ENCODE measurements at regions not wholly inside any gene's neighbourhood (a gene's known extent, or its start where the extent isn't known, plus 50 kb on each side); places are given as distances from the start of the nearest gene placed in this dataset.
"Not testable (repeated sequence)": the region's sequence is repeated elsewhere in the genome, so short reads cannot be mapped to it uniquely, and the experiment has no call there.

DNA sequence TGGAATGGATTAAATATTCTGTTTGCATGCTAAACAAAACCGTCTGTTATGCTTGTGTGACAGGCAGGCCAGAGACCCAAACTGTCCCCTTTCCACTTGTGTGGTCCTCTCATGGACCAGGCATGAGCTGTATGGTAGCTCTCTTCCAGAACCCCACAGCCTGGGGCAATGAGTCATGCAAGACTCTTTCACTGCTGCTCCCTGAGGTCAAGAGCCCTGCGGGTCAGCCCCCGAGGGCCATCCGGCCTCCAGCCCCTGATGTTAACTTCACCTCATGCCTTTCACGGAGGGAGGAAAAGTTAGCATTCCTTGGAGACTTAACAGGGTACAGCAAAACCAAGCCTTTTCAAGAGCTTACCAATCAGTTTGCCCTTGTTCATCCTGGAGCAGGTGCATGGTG, 239.1 kb upstream of the DIO3 start:
- no peak for DNase-seq (ENCODE audit: low read depth in 2 of 2)

DNA sequence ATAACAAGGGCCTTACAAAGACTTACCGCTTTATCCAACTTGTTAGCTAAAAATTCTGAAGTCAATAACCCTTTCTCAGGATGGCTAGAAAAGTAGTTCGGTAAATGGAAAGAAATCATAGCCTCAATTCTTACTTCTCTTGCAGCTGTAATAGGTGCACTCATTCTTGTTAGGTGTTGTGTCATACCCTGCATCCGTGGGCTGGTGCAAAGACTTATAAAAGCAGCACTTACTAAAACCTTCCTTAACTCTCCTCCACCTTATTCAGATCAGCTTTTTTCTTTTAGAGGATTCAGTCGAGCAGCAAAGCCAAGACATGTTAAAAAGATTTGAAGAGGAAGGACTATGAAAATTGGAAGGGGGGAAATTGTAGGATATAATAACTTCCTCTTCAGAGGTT, 238.2 kb upstream of the DIO3 start:
- DNase-seq (ENCODE audit: low read depth in 2 of 2): no peak

DNA sequence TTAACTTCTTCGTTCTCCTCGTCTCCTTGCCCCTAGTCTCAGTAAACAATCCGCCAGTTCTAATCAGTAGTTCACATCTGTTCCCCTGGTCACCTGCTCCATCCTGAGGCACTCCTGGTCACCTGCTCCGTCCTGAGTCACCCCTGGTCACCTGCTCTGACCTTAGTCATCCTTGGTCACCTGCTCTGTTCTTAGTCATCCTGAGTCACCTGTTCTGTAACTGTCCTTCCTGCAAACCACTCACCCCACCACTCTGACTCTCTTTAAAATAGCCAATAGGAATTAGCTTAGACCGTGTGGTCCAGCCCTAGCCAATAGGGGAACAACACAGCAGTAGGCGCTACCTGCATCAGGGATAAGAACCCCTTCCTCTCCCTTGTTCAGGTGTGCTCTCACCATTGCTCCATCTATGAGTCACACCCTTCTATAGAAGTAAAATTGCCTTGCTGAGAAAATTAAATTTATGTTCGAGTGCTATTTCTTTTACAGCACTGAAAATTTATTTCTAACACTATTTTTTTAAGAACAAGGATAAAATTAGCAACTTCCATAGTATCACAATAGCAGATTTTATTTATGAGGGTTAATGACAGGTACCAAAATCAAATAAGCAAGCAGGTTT, 237.6 kb upstream of the DIO3 start:
- not testable (repeated sequence) for DNase-seq (ENCODE audit: low read depth in 2 of 2)

DNA sequence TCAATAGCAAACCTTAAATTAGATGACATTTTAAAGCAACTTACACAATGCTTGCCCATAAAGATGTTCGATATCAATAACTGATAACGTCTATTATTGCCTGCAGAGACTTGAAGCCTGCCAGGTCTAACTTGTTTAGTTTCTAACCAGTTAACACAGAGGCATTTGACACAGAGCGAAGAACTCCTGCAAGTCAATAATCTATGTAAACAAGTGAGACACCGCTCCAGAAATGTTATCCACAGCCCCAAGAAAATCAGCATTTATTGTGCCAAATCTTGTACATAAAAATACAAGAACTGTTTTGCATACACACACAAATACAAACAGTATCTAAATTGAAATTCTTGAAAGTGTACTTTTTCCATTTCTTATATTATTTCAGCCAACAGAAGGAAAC, 236.0 kb upstream of the DIO3 start:
- DNase-seq (ENCODE audit: low read depth in 2 of 2): no peak

DNA sequence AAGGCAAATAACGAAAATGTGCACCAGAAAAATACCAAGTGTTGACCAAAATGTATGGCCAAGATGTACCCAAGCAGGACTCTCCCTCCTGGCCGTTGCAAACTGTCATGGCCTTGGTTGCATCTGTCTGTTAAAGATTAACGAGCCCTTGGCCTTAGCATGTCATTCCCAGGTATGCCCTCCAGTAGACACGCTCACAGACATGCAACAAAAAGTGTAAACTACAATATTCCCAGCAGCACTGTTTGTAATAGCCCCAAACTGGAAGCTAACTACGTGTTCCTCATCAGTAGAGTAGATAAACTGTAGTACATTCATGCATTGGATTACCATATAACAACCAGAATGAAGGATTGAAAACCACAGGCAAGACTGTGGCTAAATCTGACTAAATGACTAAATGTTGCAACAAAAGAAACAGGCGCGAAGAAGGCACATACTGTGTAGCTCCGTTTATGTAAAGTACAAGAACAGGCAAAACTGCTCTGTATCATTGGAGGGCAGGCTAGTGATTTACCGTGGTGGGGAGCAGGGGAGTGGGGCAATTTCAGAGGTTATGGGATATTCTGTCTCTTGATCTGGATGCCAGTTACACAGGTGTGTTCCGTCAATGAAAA, 232.8 kb upstream of the DIO3 start:
- DNase-seq (ENCODE audit: low read depth in 2 of 2): no peak

DNA sequence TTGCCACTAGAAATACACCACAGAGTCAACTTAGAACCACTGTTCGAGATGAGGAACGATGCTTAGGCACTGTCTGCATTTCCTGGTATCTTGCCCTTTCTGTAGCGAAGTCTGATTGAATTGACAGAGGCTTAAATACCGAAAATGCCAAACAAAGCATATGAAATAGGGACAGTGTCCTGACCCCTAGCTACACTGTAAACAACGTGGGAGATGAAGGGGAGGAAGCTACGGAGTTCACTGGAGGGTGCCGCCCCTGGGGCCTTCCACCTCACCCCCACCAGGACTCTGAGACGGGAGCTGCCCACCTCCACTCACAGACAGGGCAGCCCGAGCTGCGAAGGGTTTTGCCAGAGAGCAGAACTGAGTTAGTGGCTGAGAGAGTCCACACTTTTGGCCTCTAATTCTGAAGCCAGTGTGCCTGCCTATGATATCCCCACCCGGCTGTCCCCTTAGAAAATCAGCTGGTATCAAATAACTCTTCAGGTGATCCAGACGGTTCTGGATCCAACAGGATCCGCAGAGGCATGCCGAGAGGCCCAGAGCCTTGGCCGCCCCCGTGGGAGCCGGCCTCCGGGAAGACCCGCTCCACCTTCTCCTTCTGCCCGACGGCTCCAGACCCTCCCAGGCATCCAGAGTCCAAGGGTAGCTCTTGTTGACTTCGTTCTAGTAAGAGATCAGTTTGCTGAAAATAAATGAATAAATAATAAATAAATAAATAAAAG, 230.7 kb upstream of the DIO3 start:
- no peak for DNase-seq (ENCODE audit: low read depth in 2 of 2)

DNA sequence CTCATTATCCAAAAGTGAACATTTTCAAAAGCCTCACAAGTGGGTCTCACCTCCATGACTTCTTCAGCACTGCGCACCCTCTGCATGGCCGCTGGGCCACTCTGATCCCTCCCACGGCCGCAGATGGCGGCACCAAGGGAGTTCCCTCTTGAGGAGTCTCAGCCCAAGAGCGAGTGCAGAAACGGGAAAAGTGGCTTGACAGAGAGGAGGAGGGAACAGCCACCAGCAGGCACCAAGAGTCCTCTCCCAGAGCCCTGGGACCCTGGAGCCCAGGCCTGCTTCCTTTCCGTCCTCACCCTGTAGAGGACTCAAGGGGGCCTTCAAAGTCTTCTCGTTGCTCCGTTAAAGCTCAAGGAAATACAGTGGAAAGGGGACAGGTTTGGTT, 230.2 kb upstream of the DIO3 start:
- DNase-seq (ENCODE audit: low read depth in 2 of 2): no peak

DNA sequence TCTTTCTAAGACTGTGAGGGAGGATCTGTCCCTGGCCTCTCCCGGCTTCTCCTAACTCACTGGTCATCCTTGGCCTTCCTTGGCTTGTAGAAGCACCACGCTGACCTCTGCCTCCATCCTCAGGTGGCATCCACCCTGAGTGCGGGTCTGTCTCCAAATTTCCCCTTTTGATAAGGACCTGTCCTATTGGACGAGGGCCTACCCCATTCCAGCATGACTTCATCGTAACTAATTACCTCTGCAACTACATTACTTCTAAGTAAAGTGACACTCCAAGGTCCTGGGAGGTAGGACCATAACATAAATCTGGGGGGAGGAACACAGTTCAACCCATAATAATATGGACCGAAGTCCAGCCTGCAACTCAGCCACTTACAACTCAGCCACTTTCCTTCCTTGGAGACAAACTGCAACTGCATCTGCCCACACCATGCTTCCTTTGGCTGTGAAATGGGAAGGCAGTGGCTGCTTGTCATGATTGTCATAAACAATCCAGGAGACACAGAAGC, 229.6 kb upstream of the DIO3 start:
- DNase-seq (ENCODE audit: low read depth in 2 of 2): no peak

DNA sequence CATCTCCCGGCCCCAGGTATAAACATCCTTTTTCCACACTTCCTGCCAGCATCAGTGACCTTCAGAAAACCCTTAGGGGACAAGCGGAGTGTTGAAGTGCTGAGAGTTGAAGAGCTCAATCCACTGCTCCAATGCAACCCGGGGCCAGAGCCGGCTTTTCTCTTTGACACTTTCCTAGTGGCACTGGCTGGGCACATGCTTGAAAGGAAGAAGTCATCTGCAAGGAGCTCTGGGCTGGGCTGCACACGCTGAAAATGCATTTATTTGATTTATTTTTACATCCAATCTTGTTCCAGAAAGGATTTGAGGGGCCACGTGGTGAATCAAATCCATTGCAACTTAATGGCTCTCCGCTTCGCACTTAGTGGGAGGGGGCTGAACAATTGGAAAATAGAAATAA, 229.0 kb upstream of the DIO3 start:
- no peak for DNase-seq (ENCODE audit: low read depth in 2 of 2)

DNA sequence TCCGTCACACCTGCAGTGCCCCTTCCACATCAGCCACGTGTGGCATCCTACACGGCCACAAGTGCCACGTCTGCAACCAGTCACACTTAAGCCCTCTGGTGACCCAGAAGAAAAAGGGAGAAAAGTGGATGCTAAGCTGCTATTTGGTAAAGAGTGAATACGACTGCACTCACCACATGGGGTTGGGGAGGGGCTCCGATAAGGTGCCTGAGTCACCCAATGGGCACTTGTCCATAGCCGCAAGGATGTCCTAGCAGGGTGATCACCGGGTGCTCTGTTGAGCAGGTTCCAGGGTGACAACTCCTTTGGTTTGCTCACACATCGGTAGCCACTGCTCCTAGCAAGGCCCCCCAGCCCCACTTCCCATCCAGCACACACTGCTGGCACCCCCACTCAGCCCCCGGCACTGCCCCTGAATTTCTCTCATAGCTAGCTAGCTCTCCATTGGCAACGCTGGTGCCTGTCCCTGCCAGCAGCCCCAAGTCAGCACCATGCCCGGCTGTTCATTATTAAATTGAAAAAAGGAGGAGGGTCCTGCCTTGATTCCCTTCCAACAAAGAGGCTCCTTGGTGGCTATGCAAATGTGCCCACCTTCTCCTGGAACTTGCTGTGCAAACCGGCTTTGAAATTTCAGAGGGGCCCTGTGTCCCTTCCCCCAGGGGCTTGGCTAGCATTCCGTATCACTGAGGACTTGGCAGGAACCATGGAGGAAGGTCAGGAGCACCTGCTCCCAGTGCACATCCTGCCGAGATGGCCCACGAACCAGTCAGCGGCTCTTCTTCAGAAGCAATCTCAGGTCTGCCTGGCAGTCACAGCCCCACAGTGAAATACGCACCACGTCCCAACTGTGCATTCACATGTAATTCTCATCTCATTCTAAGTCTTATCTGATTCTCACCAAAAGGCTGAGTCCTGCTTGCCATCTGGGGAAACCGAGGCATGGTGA, 227.7 kb upstream of the DIO3 start:
- DNase-seq (ENCODE audit: low read depth in 2 of 2): no peak

DNA sequence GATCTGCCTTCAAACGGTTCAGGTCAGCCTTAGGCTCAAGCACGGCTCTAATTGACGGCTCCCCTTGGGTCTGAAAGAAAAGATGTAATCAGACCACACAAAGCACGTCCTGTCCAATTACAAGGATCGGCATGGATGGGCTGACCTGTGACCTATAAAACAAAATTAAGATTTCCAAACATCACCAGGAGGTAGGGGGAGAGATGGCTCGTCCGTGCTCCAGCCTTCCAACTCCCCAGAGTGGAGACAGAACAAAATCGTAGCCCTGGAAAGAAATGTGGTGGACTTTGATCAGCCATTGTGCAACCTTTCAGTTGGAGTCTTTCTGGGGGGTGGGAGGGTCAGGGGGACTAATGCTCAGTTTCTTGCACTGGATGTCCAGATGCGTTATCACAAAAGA, 226.6 kb upstream of the DIO3 start:
- no peak for DNase-seq (ENCODE audit: low read depth in 2 of 2)

DNA sequence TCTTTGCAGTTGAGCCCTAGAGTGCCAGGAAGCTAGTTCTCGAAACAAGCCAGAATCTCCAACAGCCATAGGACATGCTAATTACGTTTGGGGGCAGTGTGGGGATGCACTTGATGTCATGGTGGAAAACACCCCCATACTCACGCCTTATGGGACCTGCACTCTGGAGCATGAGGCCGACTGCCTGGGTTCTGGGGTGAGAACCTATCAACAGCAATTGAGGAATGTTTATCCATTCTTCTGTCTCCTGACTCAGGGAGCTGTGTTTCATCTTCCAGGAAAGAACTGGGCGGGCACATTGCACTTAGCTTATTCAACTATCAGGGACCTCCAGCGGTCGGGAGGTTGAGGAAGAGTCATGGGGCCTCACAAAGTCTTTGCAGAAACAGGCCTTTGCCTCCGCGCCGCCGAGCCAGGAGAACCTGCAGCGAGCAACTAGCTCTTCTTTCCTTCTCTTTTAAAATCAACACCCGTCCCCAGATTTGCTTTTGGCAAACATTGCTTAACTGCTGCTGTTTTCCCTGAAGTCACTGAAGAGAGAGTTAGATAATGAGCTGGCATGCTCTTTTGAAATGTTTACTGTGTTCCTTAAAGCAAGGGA, 226.1 kb upstream of the DIO3 start:
- no peak for DNase-seq (ENCODE audit: low read depth in 2 of 2)

DNA sequence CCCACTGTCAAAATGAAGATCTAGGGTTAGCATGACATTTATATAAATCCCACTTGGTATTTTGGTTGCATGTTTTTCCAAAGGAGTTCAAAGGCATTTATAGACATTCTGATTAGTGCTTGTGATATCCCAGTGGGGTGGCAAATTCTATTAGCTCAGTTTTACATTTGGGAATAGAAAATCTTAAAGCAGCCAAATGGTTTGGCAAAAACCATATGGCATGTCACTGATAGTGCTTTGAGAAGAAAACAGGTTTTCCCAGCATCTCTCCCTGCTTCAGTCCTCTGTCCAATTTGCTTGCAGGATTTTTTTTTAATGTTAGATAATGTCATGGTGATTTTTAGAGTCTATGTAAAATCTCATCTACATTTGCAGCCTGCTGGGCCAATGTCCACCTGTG, 225.1 kb upstream of the DIO3 start:
- no peak for DNase-seq (ENCODE audit: low read depth in 2 of 2)

DNA sequence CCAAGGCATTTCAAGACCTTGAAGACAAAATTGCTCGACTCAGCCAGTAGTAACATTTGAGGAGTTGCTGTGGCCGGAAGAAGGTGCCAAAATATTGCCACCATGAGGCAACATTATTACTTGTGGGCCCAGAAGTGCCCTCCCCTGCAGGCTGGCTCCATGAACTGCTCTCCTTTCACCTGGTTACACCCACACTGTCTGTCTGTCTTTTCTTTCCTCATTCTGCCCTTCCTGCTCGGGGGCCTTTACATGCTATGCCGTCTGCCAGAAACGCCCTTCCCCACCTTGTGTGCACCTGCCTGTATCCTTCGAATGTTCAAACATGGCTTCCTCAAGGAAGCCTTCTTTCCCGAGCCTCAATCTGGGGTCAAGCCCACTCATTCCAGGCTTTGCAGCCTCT, 224.2 kb upstream of the DIO3 start:
- no peak for DNase-seq (ENCODE audit: low read depth in 2 of 2)

DNA sequence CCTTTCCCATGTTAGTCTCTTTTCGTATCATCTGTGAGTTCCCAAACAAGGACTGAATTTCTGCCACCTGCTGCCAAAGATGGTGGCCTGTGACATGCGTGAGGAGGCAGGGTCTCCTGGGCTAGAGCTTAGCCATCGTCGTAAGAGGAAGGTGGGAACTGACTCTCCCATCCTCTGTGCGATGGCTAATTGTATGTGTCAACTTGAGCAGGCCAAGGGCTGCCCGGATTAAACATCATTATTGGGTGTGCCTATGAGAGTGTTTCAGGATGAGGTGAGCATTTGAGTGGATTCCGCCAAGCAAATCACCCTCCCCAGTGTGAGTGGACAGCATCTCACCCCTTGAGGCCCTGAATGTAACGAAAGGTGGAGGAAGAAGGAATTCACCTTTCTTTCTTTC, 220.7 kb upstream of the DIO3 start:
- DNase-seq (ENCODE audit: low read depth in 2 of 2): no peak

DNA sequence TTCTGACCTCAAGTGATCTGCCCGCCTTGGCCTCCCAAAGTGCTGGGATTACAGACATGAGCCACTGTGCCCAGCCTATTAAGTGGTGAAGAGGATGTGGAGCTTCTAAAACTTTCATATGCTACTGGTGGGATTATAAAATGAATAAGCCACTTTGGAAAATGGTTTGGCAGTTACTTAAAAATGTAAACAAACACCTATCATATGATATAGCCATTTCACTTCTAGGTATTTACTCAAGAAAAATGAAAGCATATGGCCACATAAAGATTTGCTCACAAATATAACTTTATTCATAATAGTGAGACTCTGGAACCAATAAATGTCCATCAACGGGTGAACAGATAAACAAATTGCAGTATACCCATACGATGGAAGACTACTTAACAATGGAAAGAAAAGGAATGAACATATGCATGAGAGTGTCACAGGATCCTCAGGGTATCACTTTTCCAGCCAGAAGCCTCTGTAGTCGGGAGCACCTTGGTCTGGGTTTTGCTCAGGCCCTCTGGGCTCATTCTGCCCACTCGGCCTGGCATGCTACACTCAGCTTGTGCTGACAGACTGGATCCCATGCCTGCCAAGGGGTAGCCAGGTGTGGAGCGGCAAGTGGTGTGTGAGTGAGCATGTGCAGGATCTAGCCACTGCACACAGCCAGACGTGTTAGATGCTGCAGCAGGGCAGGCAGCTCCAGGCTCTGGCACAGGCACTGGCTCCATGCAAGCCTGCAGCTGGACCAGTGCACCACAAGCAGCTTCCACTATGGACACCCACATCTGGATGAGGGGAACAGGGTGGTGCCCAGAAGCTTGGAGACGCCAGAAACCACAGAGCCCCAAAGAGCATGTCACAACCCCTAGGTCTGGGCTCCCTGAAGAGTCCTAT, 213.2 kb upstream of the DIO3 start:
- DNase-seq (ENCODE audit: low read depth in 2 of 2): no peak

DNA sequence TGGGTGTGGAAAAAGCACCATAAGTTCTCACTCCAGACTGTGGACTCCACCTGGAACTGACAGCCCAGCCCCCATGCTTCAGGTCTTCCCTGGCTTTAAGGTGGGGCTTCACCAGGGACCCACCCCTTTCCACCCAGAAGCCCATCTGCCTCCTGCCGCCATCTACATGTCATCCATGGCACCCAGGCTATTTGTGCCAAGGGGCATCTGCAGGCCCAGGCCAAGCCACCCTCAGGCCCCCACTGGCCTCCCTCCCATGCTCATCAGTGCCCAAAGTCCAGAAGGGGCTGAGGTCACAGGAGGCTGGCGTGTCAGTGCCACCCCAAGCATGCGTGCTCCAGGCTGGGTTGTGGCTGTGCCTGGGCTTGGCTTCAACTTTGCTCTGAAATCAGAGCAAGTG, 212.2 kb upstream of the DIO3 start:
- DNase-seq (ENCODE audit: low read depth in 2 of 2): no peak

DNA sequence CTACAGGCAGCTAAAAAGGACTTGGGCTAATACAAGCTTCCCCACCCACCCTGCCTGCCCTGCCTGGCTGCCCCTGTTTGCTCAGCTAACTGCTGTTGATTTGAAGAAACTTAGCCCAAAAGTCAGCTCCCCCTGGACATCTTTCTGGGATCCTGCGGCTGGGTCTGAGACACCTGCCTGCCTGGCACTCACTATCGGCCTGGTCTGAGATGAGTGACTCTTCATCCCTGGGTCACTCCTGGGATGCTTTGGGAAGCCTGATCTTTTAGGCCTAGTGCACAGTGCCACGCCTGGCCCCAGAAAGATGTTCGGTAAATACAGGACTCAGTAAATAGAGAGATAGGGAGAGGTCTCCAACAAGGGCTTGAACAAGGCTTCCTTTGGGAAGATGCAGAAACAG, 211.3 kb upstream of the DIO3 start:
- no peak for DNase-seq (ENCODE audit: low read depth in 2 of 2)

DNA sequence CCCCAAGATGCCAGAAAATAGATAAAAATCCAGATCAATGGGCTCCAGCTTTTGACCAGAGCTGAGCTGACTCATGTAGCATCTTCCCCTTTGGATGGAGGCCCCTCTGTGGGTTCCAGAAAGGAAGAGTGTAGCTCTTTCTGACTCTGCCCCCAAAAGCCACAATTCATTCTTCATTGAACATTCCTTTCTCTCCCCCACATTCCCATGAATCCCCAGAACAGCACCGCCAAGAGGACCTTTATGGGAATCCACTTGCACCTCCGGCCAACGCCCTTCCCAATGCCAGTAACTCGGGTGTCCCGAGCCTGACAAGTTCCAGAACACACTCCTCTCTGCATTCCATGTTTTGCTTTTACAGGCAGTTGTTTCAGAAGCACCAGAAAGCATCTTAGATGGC, 210.6 kb upstream of the DIO3 start:
- no peak for DNase-seq (ENCODE audit: low read depth in 2 of 2)

DNA sequence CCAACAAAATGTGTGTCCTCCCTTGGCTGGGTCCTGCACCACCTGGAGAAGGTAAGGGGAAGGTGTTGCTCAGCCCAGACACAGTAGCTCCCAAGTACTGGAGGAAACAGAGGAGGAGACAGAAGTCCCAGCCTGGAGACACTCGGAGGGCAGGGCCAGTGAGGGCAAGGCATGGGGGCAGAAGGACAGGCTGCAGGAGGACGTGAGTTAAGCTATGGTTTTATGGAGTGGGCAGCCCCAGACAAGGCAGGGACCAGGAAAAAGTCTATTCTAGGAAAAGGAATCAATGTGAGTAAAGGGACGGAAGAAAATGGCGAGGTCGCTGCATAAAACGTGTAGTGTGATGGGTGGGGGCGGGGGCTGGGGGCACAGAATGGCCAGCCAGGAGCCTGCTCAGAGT, 210.1 kb upstream of the DIO3 start:
- DNase-seq (ENCODE audit: low read depth in 2 of 2): no peak

DNA sequence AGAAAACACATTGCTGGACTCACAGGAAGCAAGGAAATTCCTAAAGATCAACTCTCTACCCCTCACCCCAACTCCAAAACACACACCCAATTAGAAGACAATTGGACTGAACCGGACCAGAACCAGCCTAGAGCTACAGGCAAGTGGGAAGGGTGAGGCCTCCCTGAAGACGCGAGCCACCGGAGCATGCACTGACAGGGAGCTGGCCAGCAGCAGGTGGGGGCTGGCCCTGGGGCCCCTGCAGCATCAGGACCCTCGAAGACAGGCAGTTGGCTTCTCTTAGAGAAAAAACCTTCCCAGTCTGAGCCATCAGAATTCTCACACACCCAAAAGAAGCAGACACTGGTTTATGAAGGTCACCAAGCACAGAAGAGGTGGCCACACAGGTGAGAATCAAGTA, 209.5 kb upstream of the DIO3 start:
- DNase-seq (ENCODE audit: low read depth in 2 of 2): no peak
